Caco-2 (cell line): ENCODE measurements at regions not wholly inside any gene's neighbourhood (a gene's known extent, or its start where the extent isn't known, plus 50 kb on each side); places are given as distances from the start of the nearest gene placed in this dataset.

Experiments
- BruUV-seq: library from RNA; stranded (reverse); fragments of 400-500 nt; replicated peaks from 2 replicates; lab custom pipeline; 2021; lab: Mats Ljungman, UMichigan
- CTCF ChIA-PET: fragments of 300-600 bp; sonication (Branson Sonifier 250); formaldehyde crosslinking; loops from one replicate; lab custom pipeline; 2022; ENCODE audit warnings: antibody characterized with exemption; lab: Charles Lee
- POLR2A ChIA-PET: fragments of 300-600 bp; sonication (Branson Sonifier 250); formaldehyde crosslinking; loops from one replicate; lab custom pipeline; 2022; ENCODE audit warnings: antibody characterized with exemption; lab: Charles Lee
- DNase-seq, 2 experiments: peaks; one replicate each; pipeline versions ENCODE4 v3.0.0 to v3.0.0-alpha.2; 2020 to 2022
- H3K27me3 ChIP-seq: replicated peaks from 2 replicates; pipeline ENCODE4 v1.6.0; 2011; ENCODE audit warnings: low read length; ENCODE audit not compliant: control insufficient read depth, insufficient read depth
- H3K36me3 ChIP-seq: 2 replicates; pipeline ENCODE4 v1.5.1; 2011; ENCODE audit warnings: low read length; ENCODE audit not compliant: control insufficient read depth, insufficient read depth
- H3K4me1 ChIP-seq: fragments of 250-450 bp; sonication (Bioruptor Pico); 2 replicates; pipeline ENCODE4 v1.5.1; 2020; ENCODE audit warnings: mild to moderate bottlenecking
- H3K4me3 ChIP-seq: 2 replicates; pipeline ENCODE4 v1.5.1; 2011; ENCODE audit warnings: low read depth, mild to moderate bottlenecking, control low read depth, low read length
- H3K9me3 ChIP-seq: fragments of 250-450 bp; sonication (Bioruptor Pico); 2 replicates; pipeline ENCODE4 v1.5.1; 2020; ENCODE audit warnings: mild to moderate bottlenecking, moderate library complexity
- H3K27ac Mint-ChIP-seq: one replicate; pipeline ENCODE4 v1.8.0; 2022; ENCODE audit warnings: mixed read lengths; ENCODE audit not compliant: unreplicated experiment
- H3K27me3 Mint-ChIP-seq: one replicate; pipeline ENCODE4 v1.8.0; 2022; ENCODE audit warnings: mixed read lengths; ENCODE audit not compliant: insufficient read depth, unreplicated experiment
- H3K36me3 Mint-ChIP-seq: one replicate; pipeline ENCODE4 v1.8.0; 2022; ENCODE audit warnings: mild to moderate bottlenecking, mixed read lengths; ENCODE audit not compliant: insufficient read depth, unreplicated experiment
- H3K4me1 Mint-ChIP-seq: one replicate; pipeline ENCODE4 v1.8.0; 2022; ENCODE audit warnings: low read depth, mixed read lengths; ENCODE audit not compliant: unreplicated experiment
- H3K4me3 Mint-ChIP-seq: one replicate; pipeline ENCODE4 v1.8.0; 2022; ENCODE audit warnings: mild to moderate bottlenecking, moderate library complexity, mixed read lengths; ENCODE audit not compliant: unreplicated experiment
- H3K9me3 Mint-ChIP-seq: one replicate; pipeline ENCODE4 v1.8.0; 2022; ENCODE audit warnings: mixed read lengths; ENCODE audit not compliant: unreplicated experiment
- CTCF ChIP-seq, 2 experiments: fragments of 200-600 bp in 1 of 2; IDR thresholded peaks; 1 replicate in 1 of 2; 2 replicates in 1 of 2; pipeline versions ENCODE4 v1.5.1 to v1.8.0; 2011 to 2022; ENCODE audit warnings: antibody characterized with exemption in 1 of 2, control low read depth in 1 of 2, inconsistent platforms in 1 of 2, low read depth in 1 of 2, low read length in 1 of 2, mild to moderate bottlenecking in 1 of 2, moderate library complexity in 1 of 2; ENCODE audit not compliant: insufficient read depth in 1 of 2, severe bottlenecking in 1 of 2, unreplicated experiment in 1 of 2
- intact Hi-C: fragments of 100-400 bp; cut with micrococcal nuclease; formaldehyde crosslinking; loops from one replicate; pipeline ENCODE4 v1.10.0; 2022; ENCODE audit not compliant: unreplicated experiment

DNA sequence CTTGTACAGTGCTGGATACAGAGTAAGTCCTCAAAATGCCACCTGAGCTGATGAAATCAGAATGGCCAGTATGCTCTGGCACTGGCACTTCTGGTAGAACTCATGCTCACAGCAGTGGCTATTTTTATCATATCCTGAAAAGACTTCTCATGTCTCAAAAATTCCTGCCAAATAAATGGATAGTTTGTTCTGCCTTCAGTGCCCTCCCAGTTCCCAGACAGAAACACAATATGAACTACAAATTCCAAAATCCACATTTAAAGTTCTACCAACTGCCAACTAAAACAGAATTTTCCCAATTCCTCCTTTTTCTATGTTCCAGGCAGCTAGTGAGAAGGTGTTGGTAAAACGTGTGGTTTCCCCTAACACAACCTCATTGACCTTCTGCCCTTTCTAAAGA, 51.4 kb upstream of the RGS1 start:
- TF ChIP-seq CTCF (IDR thresholded peaks at IDR 0.05; ENCODE audit: insufficient read depth in 1 of 2, low read depth in 1 of 2, low read length in 1 of 2, severe bottlenecking in 1 of 2, unreplicated experiment in 1 of 2) = no peak
- BruUV-seq = no TSS peak
- intact Hi-C loops = no loop called here
- H3K4me1 Mint-ChIP-seq = no peaks in the 10 kb centered on the region
- Histone ChIP-seq H3K4me3 (no peak overlapping the region), H3K36me3 (no peaks in the 10 kb centered on the region), H3K9me3 (no peaks in the 10 kb centered on the region), H3K27me3 (no peaks in the 10 kb centered on the region; the same call in 1 of the 2 replicates), H3K4me1 (no peaks in the 10 kb centered on the region)
- no peaks in the 10 kb centered on the region for H3K36me3 Mint-ChIP-seq
- CTCF ChIA-PET = no interaction called here
- H3K27me3 Mint-ChIP-seq = peaks cover 12% of the 10 kb centered on the region
- H3K9me3 Mint-ChIP-seq = no peaks in the 10 kb centered on the region
- no peak for DNase-seq
- H3K27ac Mint-ChIP-seq = no peak overlapping the region
- POLR2A ChIA-PET = no interaction called here
- no peak overlapping the region for H3K4me3 Mint-ChIP-seq
